ENCODE measurements at regions not wholly inside any gene's neighbourhood (a gene's known extent, or its start where the extent isn't known, plus 50 kb on each side); places are given as distances from the start of the nearest gene placed in this dataset.

DNA sequence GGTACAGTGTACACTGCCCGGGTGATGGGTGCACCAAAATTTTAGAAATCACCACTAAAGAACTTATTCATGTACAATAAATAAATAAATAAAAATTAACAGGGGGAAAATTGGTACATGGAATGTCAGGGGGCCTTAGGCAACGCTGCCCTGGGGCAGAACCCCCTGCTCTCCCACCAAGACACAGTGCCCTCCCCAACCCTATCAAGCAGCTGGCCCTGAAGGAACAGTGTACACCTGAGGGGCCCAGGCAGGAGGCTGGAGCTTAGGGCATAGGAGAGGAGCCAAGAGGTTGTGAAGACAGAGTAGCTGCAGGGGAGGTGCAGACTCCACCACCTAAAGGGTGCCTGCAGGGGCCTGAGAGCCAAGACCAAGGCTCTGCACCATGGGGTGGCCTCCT is 128.8 kb downstream of the BMS1 start:
- Histone ChIP-seq H3K36me3 (ENCODE audit: control insufficient read depth in 3 of 3, insufficient read depth in 3 of 3, low read length in 3 of 3) (no peaks in the 10 kb centered on the region), H3K4me3 (ENCODE audit: low read length in 3 of 3) (no peak overlapping the region), H3K27ac (ENCODE audit: low read depth, low read length) (no peak overlapping the region), H3K4me1 (ENCODE audit: control insufficient read depth in 3 of 3, insufficient read depth in 3 of 3, low read length in 3 of 3) (no peaks in the 10 kb centered on the region), H3K27me3 (ENCODE audit: control insufficient read depth in 3 of 3, insufficient read depth in 3 of 3, low read length in 3 of 3) (peaks cover 0 to 3% (median 0%) of the 10 kb centered on the region in 3 donors), H3K9ac (ENCODE audit: low read depth in 1 of 3, low read length in 3 of 3) (no peak overlapping the region), H3K9me3 (ENCODE audit: control insufficient read depth in 3 of 3, low read length in 3 of 3) (peaks cover 5 to 6% (median 6%) of the 10 kb centered on the region in 3 donors)

DNA sequence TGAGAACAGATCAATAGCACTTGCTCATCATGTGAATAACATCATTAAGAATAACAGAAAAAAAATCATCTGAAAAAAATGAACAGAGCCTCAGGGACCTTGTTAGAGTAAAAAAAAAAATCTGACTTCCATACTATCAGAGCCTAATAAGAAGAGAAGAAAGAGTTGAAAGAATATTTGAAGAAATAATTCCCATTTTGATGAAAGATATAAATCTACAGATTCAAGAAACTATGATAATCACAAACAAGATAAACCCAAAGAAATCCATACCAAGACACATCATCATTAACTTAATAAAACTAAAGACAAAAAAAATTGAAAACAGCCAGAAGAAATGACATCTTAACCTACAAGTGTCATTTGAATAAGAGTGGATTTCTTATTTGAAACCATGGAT is 134.4 kb downstream of the BMS1 start:
- Histone ChIP-seq H3K4me3 (ENCODE audit: low read length in 3 of 3) (no peak overlapping the region), H3K9me3 (ENCODE audit: control insufficient read depth in 3 of 3, low read length in 3 of 3) (peaks cover 4 to 8% (median 6%) of the 10 kb centered on the region in 3 donors), H3K27me3 (ENCODE audit: control insufficient read depth in 3 of 3, insufficient read depth in 3 of 3, low read length in 3 of 3) (no peaks in the 10 kb centered on the region), H3K27ac (ENCODE audit: low read depth, low read length) (no peak overlapping the region), H3K4me1 (ENCODE audit: control insufficient read depth in 3 of 3, insufficient read depth in 3 of 3, low read length in 3 of 3) (no peaks in the 10 kb centered on the region), H3K9ac (ENCODE audit: low read depth in 1 of 3, low read length in 3 of 3) (no peak overlapping the region), H3K36me3 (ENCODE audit: control insufficient read depth in 3 of 3, insufficient read depth in 3 of 3, low read length in 3 of 3) (no peaks in the 10 kb centered on the region)

DNA sequence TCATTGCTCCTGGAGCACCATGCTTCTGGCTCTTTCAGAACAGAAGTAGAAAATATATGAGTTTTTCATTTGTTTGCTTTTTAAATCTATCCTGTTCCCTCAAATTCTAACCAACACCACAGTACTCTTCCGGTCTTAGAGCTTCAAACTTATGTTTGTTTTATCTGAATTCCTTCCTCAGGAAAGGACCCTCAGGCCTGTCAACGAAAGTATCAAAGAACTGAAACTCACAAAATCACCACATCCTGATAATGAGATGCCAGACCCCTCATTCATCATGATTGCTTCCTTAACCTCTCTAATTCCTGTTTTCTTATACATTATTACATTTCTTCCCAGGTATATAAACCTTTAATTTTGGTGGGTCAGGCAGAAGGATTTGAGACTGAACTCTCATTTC is 135.2 kb downstream of the BMS1 start:
- H3K27ac ChIP-seq (ENCODE audit: low read depth, low read length), result no peak overlapping the region
- no peak overlapping the region for H3K9ac ChIP-seq (ENCODE audit: low read depth in 1 of 3, low read length in 3 of 3)
- H3K4me1 ChIP-seq (ENCODE audit: control insufficient read depth in 3 of 3, insufficient read depth in 3 of 3, low read length in 3 of 3), result no peaks in the 10 kb centered on the region
- H3K36me3 ChIP-seq (ENCODE audit: control insufficient read depth in 3 of 3, insufficient read depth in 3 of 3, low read length in 3 of 3), result no peaks in the 10 kb centered on the region
- no peak overlapping the region for H3K4me3 ChIP-seq (ENCODE audit: low read length in 3 of 3)
- H3K27me3 ChIP-seq (ENCODE audit: control insufficient read depth in 3 of 3, insufficient read depth in 3 of 3, low read length in 3 of 3), result no peaks in the 10 kb centered on the region
- H3K9me3 ChIP-seq (ENCODE audit: control insufficient read depth in 3 of 3, low read length in 3 of 3), result peaks cover 4 to 8% (median 6%) of the 10 kb centered on the region in 3 donors

DNA sequence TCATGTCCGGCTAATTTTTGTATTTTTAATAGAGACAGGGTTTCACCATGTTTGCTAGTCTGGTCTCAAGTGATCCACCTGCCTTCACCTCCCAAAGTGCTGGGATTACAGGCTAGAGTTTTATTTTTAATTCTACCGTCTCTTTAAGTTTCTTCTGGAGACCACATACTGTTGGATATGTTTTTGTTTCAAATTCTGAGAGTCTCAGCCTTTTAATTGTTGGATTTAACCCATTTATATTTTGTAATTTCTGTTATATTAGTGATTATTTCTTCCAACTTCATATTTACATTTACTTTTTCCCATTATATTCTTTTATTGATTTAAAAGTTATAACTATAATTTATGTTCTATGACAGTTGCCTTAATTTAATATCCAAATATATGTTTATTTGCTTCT is 139.4 kb downstream of the BMS1 start:
- Histone ChIP-seq H3K4me3 (ENCODE audit: low read length in 3 of 3) (no peak overlapping the region), H3K36me3 (ENCODE audit: control insufficient read depth in 3 of 3, insufficient read depth in 3 of 3, low read length in 3 of 3) (no peaks in the 10 kb centered on the region), H3K9ac (ENCODE audit: low read depth in 1 of 3, low read length in 3 of 3) (no peak overlapping the region)

DNA sequence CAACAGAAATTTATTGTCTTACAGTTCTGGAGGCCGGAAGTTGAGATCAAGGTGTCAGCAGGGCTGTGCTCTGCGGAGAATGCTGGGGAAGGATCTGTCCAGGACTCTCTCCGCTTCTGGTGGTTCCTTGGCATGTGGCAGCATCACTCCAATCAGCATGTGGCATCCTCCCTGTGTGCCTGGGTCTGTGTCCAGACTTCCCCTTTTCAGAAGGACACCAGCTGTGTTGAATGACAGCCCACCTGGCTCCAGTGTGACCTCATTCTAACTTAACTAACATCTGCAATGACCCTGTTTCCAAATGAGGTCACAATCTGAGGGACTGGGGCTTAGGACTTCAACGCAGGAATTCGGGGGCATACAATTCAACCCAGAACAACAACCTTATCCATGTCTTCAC is 141.9 kb downstream of the BMS1 start:
- H3K9ac ChIP-seq (ENCODE audit: low read depth in 1 of 3, low read length in 3 of 3), result no peak overlapping the region
- H3K36me3 ChIP-seq (ENCODE audit: control insufficient read depth in 3 of 3, insufficient read depth in 3 of 3, low read length in 3 of 3), result no peaks in the 10 kb centered on the region
- H3K27me3 ChIP-seq (ENCODE audit: control insufficient read depth in 3 of 3, insufficient read depth in 3 of 3, low read length in 3 of 3), result peaks cover 0 to 4% (median 2%) of the 10 kb centered on the region in 3 donors
- H3K4me3 ChIP-seq (ENCODE audit: low read length in 3 of 3), result no peak overlapping the region
- H3K27ac ChIP-seq (ENCODE audit: low read depth, low read length), result no peak overlapping the region
- peaks cover 0 to 4% (median 0%) of the 10 kb centered on the region in 3 donors for H3K4me1 ChIP-seq (ENCODE audit: control insufficient read depth in 3 of 3, insufficient read depth in 3 of 3, low read length in 3 of 3)
- no peaks in the 10 kb centered on the region for H3K9me3 ChIP-seq (ENCODE audit: control insufficient read depth in 3 of 3, low read length in 3 of 3)

More for the DNA sequence above, 139.4 kb downstream of the BMS1 start:
- Histone ChIP-seq H3K4me1 (ENCODE audit: control insufficient read depth in 3 of 3, insufficient read depth in 3 of 3, low read length in 3 of 3) (peaks cover 0 to 3% (median 0%) of the 10 kb centered on the region in 3 donors), H3K27me3 (ENCODE audit: control insufficient read depth in 3 of 3, insufficient read depth in 3 of 3, low read length in 3 of 3) (peaks cover 0 to 1% (median 0%) of the 10 kb centered on the region in 3 donors), H3K27ac (ENCODE audit: low read depth, low read length) (no peak overlapping the region), H3K9me3 (ENCODE audit: control insufficient read depth in 3 of 3, low read length in 3 of 3) (peaks cover 0 to 3% (median 0%) of the 10 kb centered on the region in 3 donors)

DNA sequence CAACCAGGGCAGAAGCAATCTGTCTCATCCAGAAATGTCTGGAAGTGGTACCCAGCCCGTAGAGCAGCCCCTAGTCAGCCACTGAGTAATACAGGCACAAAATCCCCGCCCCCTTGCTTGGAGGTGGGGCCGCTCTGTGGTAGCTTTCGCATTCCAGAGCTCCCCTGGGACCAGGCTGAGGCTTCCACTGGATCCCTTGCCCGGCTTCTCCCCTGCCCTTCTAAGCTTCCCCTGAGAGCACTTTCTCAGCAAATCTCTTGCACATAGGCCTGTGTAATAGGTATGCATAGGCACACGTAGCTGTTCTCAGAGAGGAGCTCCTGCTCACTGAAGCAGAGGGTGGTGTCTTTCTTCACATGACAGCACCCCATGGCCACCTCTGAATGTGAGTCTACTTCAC is 144.2 kb downstream of the BMS1 start:
- H3K4me1 ChIP-seq (ENCODE audit: control insufficient read depth in 3 of 3, insufficient read depth in 3 of 3, low read length in 3 of 3), result peaks cover 0 to 4% (median 0%) of the 10 kb centered on the region in 3 donors

DNA sequence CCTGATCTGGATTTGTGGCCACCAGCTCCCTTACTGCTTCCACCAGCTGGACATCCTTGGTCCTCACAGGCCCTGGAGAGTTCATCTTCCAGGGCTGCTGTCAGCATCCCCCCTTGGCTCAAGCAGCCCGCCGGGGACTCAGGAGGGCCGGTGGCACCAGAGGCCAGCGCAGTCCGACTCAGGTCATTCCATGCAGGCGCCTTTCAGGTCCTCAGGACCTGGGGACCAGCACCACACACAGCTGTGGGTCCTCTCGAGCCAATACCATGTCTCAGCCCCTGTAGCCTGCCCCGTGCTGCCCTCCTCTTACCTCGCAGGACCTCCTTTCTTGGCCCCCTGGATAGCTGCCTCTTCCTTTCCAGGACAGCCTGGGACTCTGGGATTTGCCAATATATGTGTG is 145.5 kb downstream of the BMS1 start:
- peaks cover 25 to 31% (median 26%) of the 10 kb centered on the region in 3 donors for H3K27me3 ChIP-seq (ENCODE audit: control insufficient read depth in 3 of 3, insufficient read depth in 3 of 3, low read length in 3 of 3)
- H3K36me3 ChIP-seq (ENCODE audit: control insufficient read depth in 3 of 3, insufficient read depth in 3 of 3, low read length in 3 of 3), result no peaks in the 10 kb centered on the region
- no peak overlapping the region for H3K27ac ChIP-seq (ENCODE audit: low read depth, low read length)

More for the DNA sequence above, 144.2 kb downstream of the BMS1 start:
- no peaks in the 10 kb centered on the region for H3K9me3 ChIP-seq (ENCODE audit: control insufficient read depth in 3 of 3, low read length in 3 of 3)
- H3K27me3 ChIP-seq (ENCODE audit: control insufficient read depth in 3 of 3, insufficient read depth in 3 of 3, low read length in 3 of 3), result peaks cover 15 to 20% (median 18%) of the 10 kb centered on the region in 3 donors
- no peak overlapping the region for H3K4me3 ChIP-seq (ENCODE audit: low read length in 3 of 3)
- H3K36me3 ChIP-seq (ENCODE audit: control insufficient read depth in 3 of 3, insufficient read depth in 3 of 3, low read length in 3 of 3), result no peaks in the 10 kb centered on the region
- no peak overlapping the region for H3K9ac ChIP-seq (ENCODE audit: low read depth in 1 of 3, low read length in 3 of 3)
- H3K27ac ChIP-seq (ENCODE audit: low read depth, low read length), result no peak overlapping the region

DNA sequence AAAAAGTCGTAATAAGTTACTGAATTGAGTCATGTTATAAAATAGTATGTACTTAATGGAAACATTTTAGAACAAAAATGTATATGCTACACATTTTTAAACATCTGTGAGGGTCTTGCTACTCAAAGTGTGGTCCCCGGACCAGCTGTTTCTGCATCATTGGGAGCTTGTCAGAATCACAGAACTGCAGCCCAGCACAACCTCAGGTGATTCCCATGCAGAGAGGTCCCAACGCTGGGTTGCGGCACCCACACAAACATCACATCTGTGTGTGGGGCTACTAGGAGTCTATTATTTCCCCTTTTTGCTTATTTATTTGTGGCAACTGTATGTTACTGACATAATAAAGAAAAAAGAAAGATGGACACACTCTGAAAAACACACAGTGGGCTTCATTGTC is 146.6 kb downstream of the BMS1 start:
- no peak overlapping the region for H3K27ac ChIP-seq (ENCODE audit: low read depth, low read length)
- H3K36me3 ChIP-seq (ENCODE audit: control insufficient read depth in 3 of 3, insufficient read depth in 3 of 3, low read length in 3 of 3), result no peaks in the 10 kb centered on the region
- H3K9me3 ChIP-seq (ENCODE audit: control insufficient read depth in 3 of 3, low read length in 3 of 3), result no peaks in the 10 kb centered on the region
- no peak overlapping the region for H3K9ac ChIP-seq (ENCODE audit: low read depth in 1 of 3, low read length in 3 of 3)
- H3K27me3 ChIP-seq (ENCODE audit: control insufficient read depth in 3 of 3, insufficient read depth in 3 of 3, low read length in 3 of 3), result peaks cover 37 to 43% (median 37%) of the 10 kb centered on the region in 3 donors
- no peak overlapping the region for H3K4me3 ChIP-seq (ENCODE audit: low read length in 3 of 3)
- peaks cover 5 to 13% (median 10%) of the 10 kb centered on the region in 3 donors for H3K4me1 ChIP-seq (ENCODE audit: control insufficient read depth in 3 of 3, insufficient read depth in 3 of 3, low read length in 3 of 3)

More for the DNA sequence above, 145.5 kb downstream of the BMS1 start:
- no peak overlapping the region for H3K9ac ChIP-seq (ENCODE audit: low read depth in 1 of 3, low read length in 3 of 3)
- H3K9me3 ChIP-seq (ENCODE audit: control insufficient read depth in 3 of 3, low read length in 3 of 3), result no peaks in the 10 kb centered on the region
- H3K4me1 ChIP-seq (ENCODE audit: control insufficient read depth in 3 of 3, insufficient read depth in 3 of 3, low read length in 3 of 3), result peaks cover 0 to 6% (median under 1%) of the 10 kb centered on the region in 3 donors
- no peak overlapping the region for H3K4me3 ChIP-seq (ENCODE audit: low read length in 3 of 3)

DNA sequence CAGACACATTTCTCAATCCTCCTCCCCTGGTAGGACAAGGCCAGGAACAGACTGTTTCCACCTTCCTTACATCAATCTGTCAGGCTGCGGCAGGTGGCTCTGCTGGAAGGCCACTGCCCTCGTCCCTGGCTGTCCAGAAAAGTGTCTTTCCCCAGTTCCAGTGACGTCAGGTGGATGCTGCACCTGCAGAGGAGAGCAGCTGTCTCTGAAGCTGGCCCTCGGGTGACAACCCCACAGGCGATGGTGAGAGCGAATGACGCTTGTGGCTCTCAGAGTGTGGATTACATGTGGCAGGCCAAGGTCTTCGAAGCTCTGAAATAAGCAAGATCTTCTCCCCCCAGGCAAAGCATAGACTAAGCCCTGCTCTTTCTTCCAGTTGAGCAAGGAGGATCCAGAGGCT is 146.9 kb upstream of the RET start:
- H3K9ac ChIP-seq (ENCODE audit: low read depth in 1 of 3, low read length in 3 of 3), result no peak overlapping the region
- peaks cover 40 to 50% (median 40%) of the 10 kb centered on the region in 3 donors for H3K27me3 ChIP-seq (ENCODE audit: control insufficient read depth in 3 of 3, insufficient read depth in 3 of 3, low read length in 3 of 3)
- H3K9me3 ChIP-seq (ENCODE audit: control insufficient read depth in 3 of 3, low read length in 3 of 3), result no peaks in the 10 kb centered on the region
- no peak overlapping the region for H3K4me3 ChIP-seq (ENCODE audit: low read length in 3 of 3)
- peaks cover 5 to 13% (median 10%) of the 10 kb centered on the region in 3 donors for H3K4me1 ChIP-seq (ENCODE audit: control insufficient read depth in 3 of 3, insufficient read depth in 3 of 3, low read length in 3 of 3)
- H3K36me3 ChIP-seq (ENCODE audit: control insufficient read depth in 3 of 3, insufficient read depth in 3 of 3, low read length in 3 of 3), result no peaks in the 10 kb centered on the region
- no peak overlapping the region for H3K27ac ChIP-seq (ENCODE audit: low read depth, low read length)

DNA sequence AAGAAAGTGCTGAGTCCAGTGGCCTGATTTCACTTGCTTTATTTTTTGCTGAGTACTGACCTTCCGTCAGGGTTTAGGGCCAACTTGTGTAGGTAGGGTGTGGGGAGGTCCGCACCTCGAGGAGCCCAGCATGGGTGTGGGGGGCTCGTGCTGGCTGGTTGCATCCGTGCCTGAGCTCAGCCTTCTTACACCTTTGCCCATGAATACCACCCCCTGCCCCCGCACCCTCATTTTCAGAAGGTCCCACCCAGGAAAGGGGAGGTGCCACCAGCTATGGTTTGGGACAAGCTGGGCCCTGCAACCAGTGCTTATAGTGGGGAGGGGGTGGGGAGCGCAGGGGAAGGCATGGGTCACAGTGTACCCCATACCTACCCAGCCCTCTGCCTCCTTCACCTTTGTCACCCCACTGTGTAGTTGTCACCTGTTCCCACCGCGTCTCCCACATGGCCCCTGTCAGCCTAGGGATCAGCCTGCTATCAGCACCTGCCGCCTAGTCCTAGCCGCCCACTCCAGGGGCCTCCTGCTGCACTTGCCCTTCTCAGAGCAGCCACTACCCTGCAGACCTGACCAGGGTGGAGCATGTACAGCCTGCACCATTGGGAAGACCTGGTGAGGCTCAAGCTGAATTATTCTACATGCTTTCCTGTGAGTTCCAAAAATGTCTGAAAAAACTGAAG is 146.2 kb upstream of the RET start:
- peaks cover 5 to 13% (median 10%) of the 10 kb centered on the region in 3 donors for H3K4me1 ChIP-seq (ENCODE audit: control insufficient read depth in 3 of 3, insufficient read depth in 3 of 3, low read length in 3 of 3)
- no peak overlapping the region for H3K9ac ChIP-seq (ENCODE audit: low read depth in 1 of 3, low read length in 3 of 3)
- no peaks in the 10 kb centered on the region for H3K9me3 ChIP-seq (ENCODE audit: control insufficient read depth in 3 of 3, low read length in 3 of 3)
- H3K36me3 ChIP-seq (ENCODE audit: control insufficient read depth in 3 of 3, insufficient read depth in 3 of 3, low read length in 3 of 3), result no peaks in the 10 kb centered on the region
- H3K27ac ChIP-seq (ENCODE audit: low read depth, low read length), result no peak overlapping the region
- peaks cover 40 to 55% (median 47%) of the 10 kb centered on the region in 3 donors for H3K27me3 ChIP-seq (ENCODE audit: control insufficient read depth in 3 of 3, insufficient read depth in 3 of 3, low read length in 3 of 3)
- H3K4me3 ChIP-seq (ENCODE audit: low read length in 3 of 3), result no peak overlapping the region
